ENCODE measurements at regions not wholly inside any gene's neighbourhood (a gene's known extent, or its start where the extent isn't known, plus 50 kb on each side); places are given as distances from the start of the nearest gene placed in this dataset.
A peak's percentile ranks its signal among the peaks of the same experiment; 100 is the strongest.

GRCh38 chr18:30352551-30353168, 689.9 kb downstream of the DSC3 start:
- TF ChIP-seq GATA1 (IDR thresholded peaks at IDR 0.05; ENCODE audit: low read depth, low read length): no peak
- no peak for TF ChIP-seq POLR2A (IDR thresholded peaks at IDR 0.05; ENCODE audit: low read length)
- no peak for DNase-seq

- TF ChIP-seq POLR2A (IDR thresholded peaks at IDR 0.05; ENCODE audit: low read length): no peak
- no peak for TF ChIP-seq GATA1 (IDR thresholded peaks at IDR 0.05; ENCODE audit: low read depth, low read length)
- DNase-seq: no peak
Measured at GRCh38 chr18:30350263-30350662, 692.3 kb downstream of the DSC3 start.

GRCh38 chr18:30343090-30343489, 699.5 kb downstream of the DSC3 start:
- no peak for DNase-seq
- TF ChIP-seq GATA1 (IDR thresholded peaks at IDR 0.05; ENCODE audit: low read depth, low read length): no peak

- DNase-seq: no peak
- no peak for TF ChIP-seq POLR2A (IDR thresholded peaks at IDR 0.05; ENCODE audit: low read length)
- no peak for TF ChIP-seq GATA1 (IDR thresholded peaks at IDR 0.05; ENCODE audit: low read depth, low read length)
Measured at GRCh38 chr18:30342675-30343074, 699.9 kb downstream of the DSC3 start.

- DNase-seq: no peak
- TF ChIP-seq POLR2A (IDR thresholded peaks at IDR 0.05; ENCODE audit: low read length): no peak
Measured at GRCh38 chr18:30334781-30335180, 707.8 kb downstream of the DSC3 start.

- TF ChIP-seq POLR2A (IDR thresholded peaks at IDR 0.05; ENCODE audit: low read length) (no peak), GATA1 (IDR thresholded peaks at IDR 0.05; ENCODE audit: low read depth, low read length) (no peak)
- DNase-seq: no peak
Measured at GRCh38 chr18:30333310-30333709, 709.2 kb downstream of the DSC3 start.

GRCh38 chr18:30328839-30329238, 713.7 kb downstream of the DSC3 start:
- no peak for DNase-seq
- TF ChIP-seq GATA1 (IDR thresholded peaks at IDR 0.05; ENCODE audit: low read depth, low read length) (no peak), POLR2A (IDR thresholded peaks at IDR 0.05; ENCODE audit: low read length) (no peak)

- DNase-seq: no peak
- TF ChIP-seq GATA1 (IDR thresholded peaks at IDR 0.05; ENCODE audit: low read depth, low read length) (no peak), POLR2A (IDR thresholded peaks at IDR 0.05; ENCODE audit: low read length) (no peak)
Measured at GRCh38 chr18:30302181-30302580, 740.4 kb downstream of the DSC3 start.

- TF ChIP-seq GATA1 (IDR thresholded peaks at IDR 0.05; ENCODE audit: low read depth, low read length) (no peak), POLR2A (IDR thresholded peaks at IDR 0.05; ENCODE audit: low read length) (no peak)
- no peak for DNase-seq
Measured at GRCh38 chr18:30298769-30299168, 743.8 kb downstream of the DSC3 start.

- TF ChIP-seq POLR2A (IDR thresholded peaks at IDR 0.05; ENCODE audit: low read length) (no peak), GATA1 (IDR thresholded peaks at IDR 0.05; ENCODE audit: low read depth, low read length) (no peak)
Measured at GRCh38 chr18:30288662-30289414, 753.7 kb downstream of the DSC3 start.

GRCh38 chr18:30280861-30281470, 761.6 kb downstream of the DSC3 start:
- TF ChIP-seq GATA1 (IDR thresholded peaks at IDR 0.05; ENCODE audit: low read depth, low read length): no peak
- no peak for TF ChIP-seq POLR2A (IDR thresholded peaks at IDR 0.05; ENCODE audit: low read length)
- DNase-seq: peak; percentile 33 to 63

More at GRCh38 chr18:30288662-30289414, 753.7 kb downstream of the DSC3 start:
- no peak for DNase-seq

GRCh38 chr18:30280186-30280585, 762.4 kb downstream of the DSC3 start:
- no peak for DNase-seq
- no peak for TF ChIP-seq GATA1 (IDR thresholded peaks at IDR 0.05; ENCODE audit: low read depth, low read length)
- TF ChIP-seq POLR2A (IDR thresholded peaks at IDR 0.05; ENCODE audit: low read length): no peak

GRCh38 chr18:30277676-30278075, 764.9 kb downstream of the DSC3 start:
- TF ChIP-seq GATA1 (IDR thresholded peaks at IDR 0.05; ENCODE audit: low read depth, low read length) (no peak), POLR2A (IDR thresholded peaks at IDR 0.05; ENCODE audit: low read length) (no peak)
- DNase-seq: no peak

- TF ChIP-seq GATA1 (IDR thresholded peaks at IDR 0.05; ENCODE audit: low read depth, low read length) (no peak), POLR2A (IDR thresholded peaks at IDR 0.05; ENCODE audit: low read length) (no peak)
Measured at GRCh38 chr18:30271716-30272115, 770.8 kb downstream of the DSC3 start.

GRCh38 chr18:30265190-30265589, 777.4 kb downstream of the DSC3 start:
- no peak for TF ChIP-seq POLR2A (IDR thresholded peaks at IDR 0.05; ENCODE audit: low read length)
- DNase-seq: no peak

More at GRCh38 chr18:30271716-30272115, 770.8 kb downstream of the DSC3 start:
- DNase-seq: no peak

Measured in erythroblast (primary cell).